ENCODE measurements at regions not wholly inside any gene's neighbourhood (a gene's known extent, or its start where the extent isn't known, plus 50 kb on each side); places are given as distances from the start of the nearest gene placed in this dataset.
A peak's percentile ranks its signal among the peaks of the same experiment; 100 is the strongest.
"Not testable (repeated sequence)": the region's sequence is repeated elsewhere in the genome, so short reads cannot be mapped to it uniquely, and the experiment has no call there.

- H3K4me3 ChIP-seq (ENCODE audit: low read depth, low read length, poor library complexity, severe bottlenecking); H3K4me2 ChIP-seq (ENCODE audit: low read length); H3K27ac ChIP-seq (ENCODE audit: low read depth, low read length, poor library complexity, severe bottlenecking); H3K36me3 ChIP-seq (ENCODE audit: insufficient read depth, low read length); H2AFZ ChIP-seq (ENCODE audit: low read length); H3K9ac ChIP-seq (ENCODE audit: low read length); H3K4me1 ChIP-seq (ENCODE audit: insufficient read depth, low read length, severe bottlenecking); H3K27me3 ChIP-seq (ENCODE audit: insufficient read depth, low read length); H3K9me2 ChIP-seq (ENCODE audit: low read depth, low read length); H3K79me2 ChIP-seq (ENCODE audit: insufficient read depth, low read length); H3F3A ChIP-seq (ENCODE audit: insufficient read depth, low read length); H3K9me3 ChIP-seq (ENCODE audit: low read length); H4K20me1 ChIP-seq (ENCODE audit: insufficient read depth, low read length): not testable (repeated sequence)
- peak; percentile 44 for TF ChIP-seq CTCF (IDR thresholded peaks at IDR 0.05; ENCODE audit: low read length)
Observed at GRCh38 chr5:34188001-34188822, 145.2 kb upstream of the C1QTNF3 start.

GRCh38 chr5:34189246-34189645, 146.2 kb upstream of the C1QTNF3 start:
- not testable (repeated sequence) for H4K20me1 ChIP-seq (ENCODE audit: insufficient read depth, low read length); H3K36me3 ChIP-seq (ENCODE audit: insufficient read depth, low read length); H3K9ac ChIP-seq (ENCODE audit: low read length); H3K79me2 ChIP-seq (ENCODE audit: insufficient read depth, low read length); H3F3A ChIP-seq (ENCODE audit: insufficient read depth, low read length); H3K4me2 ChIP-seq (ENCODE audit: low read length); H3K4me1 ChIP-seq (ENCODE audit: insufficient read depth, low read length, severe bottlenecking); H3K9me2 ChIP-seq (ENCODE audit: low read depth, low read length); H3K9me3 ChIP-seq (ENCODE audit: low read length); H2AFZ ChIP-seq (ENCODE audit: low read length); H3K4me3 ChIP-seq (ENCODE audit: low read depth, low read length, poor library complexity, severe bottlenecking); H3K27me3 ChIP-seq (ENCODE audit: insufficient read depth, low read length); H3K27ac ChIP-seq (ENCODE audit: low read depth, low read length, poor library complexity, severe bottlenecking)

DNA sequence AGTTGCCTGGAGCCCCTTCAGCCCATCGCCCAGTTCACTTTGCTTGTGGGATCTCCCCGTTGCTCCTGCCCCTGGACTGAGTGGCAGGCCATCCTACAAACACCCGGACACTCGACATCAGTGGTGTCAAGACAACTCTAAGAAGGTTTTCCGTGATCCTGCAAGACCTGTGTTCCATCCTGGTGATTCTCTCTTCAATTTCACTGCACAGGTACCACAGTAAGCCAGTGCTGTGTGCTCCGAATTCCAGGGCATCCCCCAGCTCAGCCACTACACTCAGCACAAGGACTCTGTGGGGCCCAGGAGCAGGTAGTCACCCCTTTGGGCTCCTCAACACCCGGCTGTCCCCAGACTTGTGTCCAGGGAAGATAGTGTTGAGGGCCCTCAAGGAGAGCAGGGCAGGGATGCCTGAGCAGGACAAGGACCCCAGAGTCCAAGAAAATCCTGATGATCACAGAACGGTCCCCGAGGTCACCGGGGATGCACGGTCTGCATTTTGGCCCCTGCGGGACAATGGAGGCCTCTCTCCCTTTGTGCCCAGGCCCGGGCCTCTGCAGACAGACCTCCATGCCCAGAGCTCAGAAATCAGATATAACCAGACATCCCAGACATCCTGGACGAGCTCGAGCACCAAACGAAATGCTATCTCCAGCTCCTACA, 146.9 kb upstream of the C1QTNF3 start:
- not testable (repeated sequence) for H3K27me3 ChIP-seq (ENCODE audit: insufficient read depth, low read length); H3F3A ChIP-seq (ENCODE audit: insufficient read depth, low read length); H3K9ac ChIP-seq (ENCODE audit: low read length); H4K20me1 ChIP-seq (ENCODE audit: insufficient read depth, low read length); H3K4me1 ChIP-seq (ENCODE audit: insufficient read depth, low read length, severe bottlenecking); H3K4me2 ChIP-seq (ENCODE audit: low read length); H3K36me3 ChIP-seq (ENCODE audit: insufficient read depth, low read length); H2AFZ ChIP-seq (ENCODE audit: low read length); H3K79me2 ChIP-seq (ENCODE audit: insufficient read depth, low read length); H3K9me2 ChIP-seq (ENCODE audit: low read depth, low read length); H3K4me3 ChIP-seq (ENCODE audit: low read depth, low read length, poor library complexity, severe bottlenecking); H3K9me3 ChIP-seq (ENCODE audit: low read length); H3K27ac ChIP-seq (ENCODE audit: low read depth, low read length, poor library complexity, severe bottlenecking)

- not testable (repeated sequence) for H3F3A ChIP-seq (ENCODE audit: insufficient read depth, low read length); H3K9ac ChIP-seq (ENCODE audit: low read length); H3K27ac ChIP-seq (ENCODE audit: low read depth, low read length, poor library complexity, severe bottlenecking); H3K36me3 ChIP-seq (ENCODE audit: insufficient read depth, low read length); H4K20me1 ChIP-seq (ENCODE audit: insufficient read depth, low read length); H3K4me2 ChIP-seq (ENCODE audit: low read length); H3K27me3 ChIP-seq (ENCODE audit: insufficient read depth, low read length); H3K4me3 ChIP-seq (ENCODE audit: low read depth, low read length, poor library complexity, severe bottlenecking); H3K79me2 ChIP-seq (ENCODE audit: insufficient read depth, low read length); H3K9me3 ChIP-seq (ENCODE audit: low read length); H2AFZ ChIP-seq (ENCODE audit: low read length); H3K9me2 ChIP-seq (ENCODE audit: low read depth, low read length); H3K4me1 ChIP-seq (ENCODE audit: insufficient read depth, low read length, severe bottlenecking)
Observed at GRCh38 chr5:34190466-34190865, 147.5 kb upstream of the C1QTNF3 start.

DNA sequence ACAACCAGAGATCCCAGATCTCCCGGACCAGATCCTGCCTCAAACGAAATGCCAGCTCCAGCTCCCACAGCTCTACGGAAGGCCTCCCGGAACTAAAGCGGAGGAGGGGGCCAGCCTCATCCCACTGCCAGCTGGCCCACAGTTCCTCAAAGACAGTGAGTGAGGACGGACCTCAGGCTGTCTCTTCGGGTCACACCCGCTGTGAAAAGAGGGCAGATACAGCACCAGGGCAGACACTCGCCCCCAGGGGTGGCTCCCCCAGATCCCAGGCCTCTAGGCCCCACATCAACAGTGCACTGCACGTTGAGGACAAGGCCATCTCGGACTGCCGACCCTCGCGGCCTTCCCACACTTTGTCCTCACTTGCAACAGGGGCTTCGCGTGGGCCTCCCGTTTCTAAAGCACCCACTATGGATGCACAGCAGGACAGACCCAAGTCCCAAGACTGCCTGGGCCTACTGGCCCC, 148.3 kb upstream of the C1QTNF3 start:
- not testable (repeated sequence) for H3K4me1 ChIP-seq (ENCODE audit: insufficient read depth, low read length, severe bottlenecking); H3K9me3 ChIP-seq (ENCODE audit: low read length); H3K4me2 ChIP-seq (ENCODE audit: low read length); H3K4me3 ChIP-seq (ENCODE audit: low read depth, low read length, poor library complexity, severe bottlenecking); H3K27ac ChIP-seq (ENCODE audit: low read depth, low read length, poor library complexity, severe bottlenecking); H3K36me3 ChIP-seq (ENCODE audit: insufficient read depth, low read length); H3K79me2 ChIP-seq (ENCODE audit: insufficient read depth, low read length); H3K27me3 ChIP-seq (ENCODE audit: insufficient read depth, low read length); H3F3A ChIP-seq (ENCODE audit: insufficient read depth, low read length); H3K9me2 ChIP-seq (ENCODE audit: low read depth, low read length); H4K20me1 ChIP-seq (ENCODE audit: insufficient read depth, low read length); H2AFZ ChIP-seq (ENCODE audit: low read length); H3K9ac ChIP-seq (ENCODE audit: low read length)

DNA sequence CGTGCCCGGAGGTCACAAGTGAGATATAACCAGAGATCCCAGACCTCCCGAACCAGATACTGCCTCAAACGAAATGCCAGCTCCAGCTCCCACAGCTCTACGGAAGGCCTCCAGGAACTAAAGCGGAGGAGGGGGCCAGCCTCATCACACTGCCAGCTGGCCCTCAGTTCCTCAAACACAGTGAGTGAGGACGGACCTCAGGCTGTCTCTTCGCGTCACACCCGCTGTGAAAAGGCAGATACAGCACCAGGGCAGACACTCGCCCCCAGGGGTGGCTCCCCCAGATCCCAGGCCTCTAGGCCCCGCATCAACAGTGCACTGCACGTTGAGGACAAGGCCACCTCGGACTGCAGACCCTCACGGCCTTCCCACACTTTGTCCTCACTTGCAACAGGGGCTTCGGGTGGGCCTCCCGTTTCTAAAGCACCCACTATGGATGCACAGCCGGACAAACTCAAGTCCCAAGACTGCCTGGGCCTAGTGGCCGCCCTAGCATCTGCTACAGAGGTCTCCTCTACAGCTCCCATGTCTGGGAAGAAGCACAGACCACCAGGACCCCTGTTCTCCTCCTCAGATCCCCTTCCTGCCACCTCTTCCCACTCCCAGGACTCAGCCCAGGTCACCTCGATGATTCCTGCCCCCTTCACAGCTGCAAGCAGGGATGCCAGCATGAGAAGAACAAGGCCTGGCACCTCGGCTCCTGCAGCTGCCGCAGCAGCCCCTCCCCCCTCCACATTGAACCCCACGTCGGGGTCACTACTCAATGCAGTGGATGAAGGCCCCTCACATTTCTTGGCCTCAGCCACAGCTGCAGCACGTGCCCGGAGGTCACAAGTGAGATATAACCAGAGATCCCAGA, 149.3 kb upstream of the C1QTNF3 start:
- H3F3A ChIP-seq (ENCODE audit: insufficient read depth, low read length); H3K9ac ChIP-seq (ENCODE audit: low read length); H3K4me1 ChIP-seq (ENCODE audit: insufficient read depth, low read length, severe bottlenecking); H3K4me2 ChIP-seq (ENCODE audit: low read length); H3K27me3 ChIP-seq (ENCODE audit: insufficient read depth, low read length); H3K9me3 ChIP-seq (ENCODE audit: low read length); H3K27ac ChIP-seq (ENCODE audit: low read depth, low read length, poor library complexity, severe bottlenecking); H2AFZ ChIP-seq (ENCODE audit: low read length); H3K36me3 ChIP-seq (ENCODE audit: insufficient read depth, low read length); H3K4me3 ChIP-seq (ENCODE audit: low read depth, low read length, poor library complexity, severe bottlenecking); H4K20me1 ChIP-seq (ENCODE audit: insufficient read depth, low read length); H3K79me2 ChIP-seq (ENCODE audit: insufficient read depth, low read length); H3K9me2 ChIP-seq (ENCODE audit: low read depth, low read length): not testable (repeated sequence)

All from OCI-LY1 (cell line).